HG02852 (cell line): ENCODE measurements at regions not wholly inside any gene's neighbourhood (a gene's known extent, or its start where the extent isn't known, plus 50 kb on each side); places are given as distances from the start of the nearest gene placed in this dataset.

Experiments
- ATAC-seq: cut with Tn5 transposase; IDR thresholded peaks from one replicate; pipeline ENCODE4 v1.9.1; 2021; ENCODE audit warnings: mild to moderate bottlenecking, moderate library complexity; ENCODE audit not compliant: unreplicated experiment

- ATAC-seq = no peak
Measured at GRCh38 chr4:20393486-20394100, 141.9 kb downstream of the SLIT2 start.

GRCh38 chr4:20394512-20394911 lies 142.8 kb downstream of the SLIT2 start:
- ATAC-seq = no peak

GRCh38 chr4:20395160-20395773 lies 143.6 kb downstream of the SLIT2 start:
- peak; percentile 69 for ATAC-seq

- ATAC-seq = peak; percentile 57
Measured at GRCh38 chr4:20403290-20403689, 151.6 kb downstream of the SLIT2 start.

GRCh38 chr4:20403846-20404245 lies 152.1 kb downstream of the SLIT2 start:
- ATAC-seq = no peak

- ATAC-seq = no peak
Measured at GRCh38 chr4:20408611-20409010, 156.9 kb downstream of the SLIT2 start.

GRCh38 chr4:20412072-20412471 lies 160.4 kb downstream of the SLIT2 start:
- no peak for ATAC-seq

- no peak for ATAC-seq
Measured at GRCh38 chr4:20416800-20417199, 165.1 kb downstream of the SLIT2 start.

- ATAC-seq = peak; percentile 98
Measured at GRCh38 chr4:20418861-20419451, 167.3 kb downstream of the SLIT2 start.

GRCh38 chr4:20420916-20421602 lies 169.4 kb downstream of the SLIT2 start:
- ATAC-seq = no peak

- ATAC-seq = no peak
Measured at GRCh38 chr4:20421603-20421985, 169.9 kb downstream of the SLIT2 start.

- ATAC-seq = peak; percentile 67
Measured at GRCh38 chr4:20422398-20422797, 170.7 kb downstream of the SLIT2 start.

- no peak for ATAC-seq
Measured at GRCh38 chr4:20423420-20423819, 171.7 kb downstream of the SLIT2 start.

GRCh38 chr4:20426028-20426427 lies 174.3 kb downstream of the SLIT2 start:
- ATAC-seq = no peak

GRCh38 chr4:20428436-20429160 lies 176.9 kb downstream of the SLIT2 start:
- no peak for ATAC-seq

- no peak for ATAC-seq
Measured at GRCh38 chr4:20430259-20430941, 178.7 kb downstream of the SLIT2 start.

- ATAC-seq = no peak
Measured at GRCh38 chr4:20431543-20431951, 179.8 kb downstream of the SLIT2 start.

- no peak for ATAC-seq
Measured at GRCh38 chr4:20432088-20432487, 180.4 kb downstream of the SLIT2 start.

GRCh38 chr4:20433097-20433705 lies 181.5 kb downstream of the SLIT2 start:
- no peak for ATAC-seq

- no peak for ATAC-seq
Measured at GRCh38 chr4:20440170-20440569, 188.5 kb downstream of the SLIT2 start.
